ENCODE measurements at regions not wholly inside any gene's neighbourhood (a gene's known extent, or its start where the extent isn't known, plus 50 kb on each side); places are given as distances from the start of the nearest gene placed in this dataset.

- no peaks in the 10 kb centered on the region for H3K27me3 ChIP-seq (ENCODE audit: insufficient read depth, low read depth)
- no peak overlapping the region for H3K4me3 ChIP-seq (IDR thresholded peaks at IDR 0.05; ENCODE audit: insufficient read depth, low read depth, low read length)
- no peaks in the 10 kb centered on the region for H3K4me1 ChIP-seq (ENCODE audit: low read depth, poor library complexity, severe bottlenecking)
- H3K36me3 ChIP-seq (ENCODE audit: insufficient read depth), result no peaks in the 10 kb centered on the region
- no peak for TF ChIP-seq CTCF (conservative IDR thresholded peaks at IDR 0.05; ENCODE audit: low read depth, low read length)
- H4K20me1 ChIP-seq (ENCODE audit: insufficient read depth), result no peaks in the 10 kb centered on the region
- H3K79me2 ChIP-seq (ENCODE audit: insufficient read depth, low read depth), result no peaks in the 10 kb centered on the region
- H3K4me2 ChIP-seq, result no peak overlapping the region
- no peak overlapping the region for H3K9ac ChIP-seq
- H3K27ac ChIP-seq, result no peak overlapping the region
- H2AFZ ChIP-seq (ENCODE audit: low read depth), result no peak overlapping the region
Observed at GRCh38 chr6:85986681-85987080, 344.0 kb upstream of the SYNCRIP start.

DNA sequence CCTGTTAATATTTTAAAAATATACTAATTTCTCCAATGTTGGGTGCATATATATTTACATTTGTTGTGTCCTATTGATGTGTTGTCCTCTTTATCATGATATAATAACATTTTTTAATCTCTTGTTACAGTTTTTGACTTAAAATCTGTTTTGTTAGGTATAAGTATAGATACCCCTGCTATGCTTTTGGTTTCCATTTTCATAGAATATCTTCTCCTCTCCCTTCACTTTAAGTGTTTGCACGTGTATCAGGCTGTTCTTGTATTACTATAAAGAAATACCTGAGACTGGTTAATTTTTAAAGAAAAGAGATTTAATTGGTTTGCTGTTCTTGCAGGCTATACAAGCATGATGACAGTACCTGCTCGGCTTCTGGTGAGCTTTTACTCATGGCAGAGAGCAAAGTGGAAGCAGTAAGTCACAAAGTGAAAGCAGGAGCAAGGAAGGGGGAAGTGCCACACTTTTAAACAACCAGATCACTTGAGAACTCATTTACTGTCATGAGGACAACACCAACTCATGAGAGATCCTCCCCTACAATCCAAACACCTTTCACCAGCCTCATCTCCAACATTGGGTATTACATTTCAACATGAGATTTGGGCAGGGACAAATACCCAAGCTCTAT, 340.5 kb upstream of the SYNCRIP start:
- H3K79me2 ChIP-seq (ENCODE audit: insufficient read depth, low read depth), result no peaks in the 10 kb centered on the region

DNA sequence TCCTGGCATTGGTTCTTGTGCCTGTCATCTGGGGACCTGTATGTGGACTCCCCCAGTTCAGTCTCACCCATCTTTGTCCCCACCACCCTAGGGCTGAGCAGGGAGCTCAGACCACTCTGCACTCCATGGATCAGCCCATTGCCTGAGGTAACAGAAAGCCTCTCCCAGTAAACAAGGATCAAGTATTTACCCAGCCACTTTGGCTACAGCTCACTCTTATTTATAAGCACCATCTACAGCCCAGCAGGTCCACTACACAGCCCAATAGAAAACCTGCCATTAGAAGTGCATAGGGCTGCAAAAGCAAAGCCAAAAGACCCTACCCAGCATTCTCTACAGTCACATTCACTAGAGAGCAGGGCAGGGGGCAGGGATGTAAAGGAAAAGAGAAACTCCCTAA, 335.0 kb upstream of the SYNCRIP start:
- no peak for TF ChIP-seq CTCF (conservative IDR thresholded peaks at IDR 0.05; ENCODE audit: low read depth, low read length)
- no peaks in the 10 kb centered on the region for H3K79me2 ChIP-seq (ENCODE audit: insufficient read depth, low read depth)
- H3K27ac ChIP-seq, result no peak overlapping the region
- no peak overlapping the region for H2AFZ ChIP-seq (ENCODE audit: low read depth)
- no peaks in the 10 kb centered on the region for H4K20me1 ChIP-seq (ENCODE audit: insufficient read depth)
- H3K4me1 ChIP-seq (ENCODE audit: low read depth, poor library complexity, severe bottlenecking), result no peaks in the 10 kb centered on the region
- no peaks in the 10 kb centered on the region for H3K27me3 ChIP-seq (ENCODE audit: insufficient read depth, low read depth)
- H3K9ac ChIP-seq, result no peak overlapping the region
- H3K36me3 ChIP-seq (ENCODE audit: insufficient read depth), result no peaks in the 10 kb centered on the region
- H3K4me3 ChIP-seq (IDR thresholded peaks at IDR 0.05; ENCODE audit: insufficient read depth, low read depth, low read length), result no peak overlapping the region
- H3K4me2 ChIP-seq, result no peak overlapping the region

More for the DNA sequence above, 340.5 kb upstream of the SYNCRIP start:
- no peak overlapping the region for H3K9ac ChIP-seq
- no peak overlapping the region for H3K27ac ChIP-seq
- TF ChIP-seq CTCF (conservative IDR thresholded peaks at IDR 0.05; ENCODE audit: low read depth, low read length), result no peak
- no peaks in the 10 kb centered on the region for H3K4me1 ChIP-seq (ENCODE audit: low read depth, poor library complexity, severe bottlenecking)
- H4K20me1 ChIP-seq (ENCODE audit: insufficient read depth), result no peaks in the 10 kb centered on the region
- H3K4me2 ChIP-seq, result no peak overlapping the region
- H3K4me3 ChIP-seq (IDR thresholded peaks at IDR 0.05; ENCODE audit: insufficient read depth, low read depth, low read length), result no peak overlapping the region
- no peaks in the 10 kb centered on the region for H3K36me3 ChIP-seq (ENCODE audit: insufficient read depth)
- H3K27me3 ChIP-seq (ENCODE audit: insufficient read depth, low read depth), result no peaks in the 10 kb centered on the region
- H2AFZ ChIP-seq (ENCODE audit: low read depth), result no peak overlapping the region

DNA sequence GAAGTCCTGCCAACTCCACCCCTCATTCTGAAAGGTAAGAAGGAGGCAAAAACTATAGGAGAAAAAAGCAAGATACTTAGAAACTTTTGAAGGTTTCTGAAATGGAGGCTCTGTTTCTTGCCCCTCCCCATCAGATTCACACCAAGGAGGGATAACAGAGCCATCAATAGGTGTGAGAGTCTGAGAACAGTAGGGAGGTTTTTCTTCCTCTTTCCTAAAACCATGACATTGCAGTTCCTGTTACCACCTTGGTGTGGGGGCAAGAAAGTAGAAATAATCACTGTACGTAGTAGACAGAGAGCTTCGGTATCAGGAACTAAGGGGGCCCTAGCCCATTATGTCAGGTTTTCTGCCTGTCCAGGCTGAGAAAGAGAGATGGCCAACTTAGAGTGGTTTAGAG, 333.3 kb upstream of the SYNCRIP start:
- no peak overlapping the region for H2AFZ ChIP-seq (ENCODE audit: low read depth)

More for the DNA sequence above, 333.3 kb upstream of the SYNCRIP start:
- no peaks in the 10 kb centered on the region for H4K20me1 ChIP-seq (ENCODE audit: insufficient read depth)
- TF ChIP-seq CTCF (conservative IDR thresholded peaks at IDR 0.05; ENCODE audit: low read depth, low read length), result no peak
- no peaks in the 10 kb centered on the region for H3K79me2 ChIP-seq (ENCODE audit: insufficient read depth, low read depth)
- no peak overlapping the region for H3K4me3 ChIP-seq (IDR thresholded peaks at IDR 0.05; ENCODE audit: insufficient read depth, low read depth, low read length)
- H3K36me3 ChIP-seq (ENCODE audit: insufficient read depth), result no peaks in the 10 kb centered on the region
- H3K4me1 ChIP-seq (ENCODE audit: low read depth, poor library complexity, severe bottlenecking), result no peaks in the 10 kb centered on the region
- no peak overlapping the region for H3K9ac ChIP-seq
- no peak overlapping the region for H3K4me2 ChIP-seq
- no peaks in the 10 kb centered on the region for H3K27me3 ChIP-seq (ENCODE audit: insufficient read depth, low read depth)
- no peak overlapping the region for H3K27ac ChIP-seq

All from KMS-11 (cell line).